LNCAP (cell line): ENCODE measurements at regions not wholly inside any gene's neighbourhood (a gene's known extent, or its start where the extent isn't known, plus 50 kb on each side); places are given as distances from the start of the nearest gene placed in this dataset.
A peak's percentile ranks its signal among the peaks of the same experiment; 100 is the strongest.

ENCODE experiments used
- TF ChIP-seq, protein P1 (sequence below): fragments of 450-650 bp; IDR thresholded peaks from 2 replicates; pipeline ENCODE4 v1.5.1; 2017; ENCODE audit warnings: mild to moderate bottlenecking

DNA sequence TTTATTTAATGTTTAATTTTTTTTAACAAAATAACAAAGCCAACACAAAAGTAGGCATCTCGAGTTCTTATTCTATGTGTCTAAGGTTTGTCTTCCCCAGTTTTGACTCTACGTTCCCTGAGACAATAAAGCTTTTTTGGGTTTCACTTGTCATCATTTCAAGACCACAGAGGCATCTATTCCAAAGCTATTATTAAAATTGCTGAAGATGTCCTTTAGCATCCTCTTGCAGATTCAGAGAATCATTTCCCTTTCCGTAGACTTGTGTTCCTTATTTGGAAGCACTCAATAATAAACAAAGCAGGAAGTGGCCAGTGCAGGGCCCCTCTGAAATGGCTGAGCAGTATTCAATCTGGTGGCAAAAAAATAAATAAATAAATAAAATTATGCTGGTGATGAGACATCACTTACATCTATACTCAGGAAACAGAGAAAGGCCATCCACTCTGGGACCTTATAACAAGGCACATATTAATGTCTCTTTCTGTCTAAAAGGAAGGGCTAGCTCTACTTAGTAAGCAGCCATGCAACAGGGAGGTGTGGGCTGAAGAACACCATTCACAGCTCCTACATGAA is 362.3 kb downstream of the WDR72 start:
- TF ChIP-seq, protein P1, sequence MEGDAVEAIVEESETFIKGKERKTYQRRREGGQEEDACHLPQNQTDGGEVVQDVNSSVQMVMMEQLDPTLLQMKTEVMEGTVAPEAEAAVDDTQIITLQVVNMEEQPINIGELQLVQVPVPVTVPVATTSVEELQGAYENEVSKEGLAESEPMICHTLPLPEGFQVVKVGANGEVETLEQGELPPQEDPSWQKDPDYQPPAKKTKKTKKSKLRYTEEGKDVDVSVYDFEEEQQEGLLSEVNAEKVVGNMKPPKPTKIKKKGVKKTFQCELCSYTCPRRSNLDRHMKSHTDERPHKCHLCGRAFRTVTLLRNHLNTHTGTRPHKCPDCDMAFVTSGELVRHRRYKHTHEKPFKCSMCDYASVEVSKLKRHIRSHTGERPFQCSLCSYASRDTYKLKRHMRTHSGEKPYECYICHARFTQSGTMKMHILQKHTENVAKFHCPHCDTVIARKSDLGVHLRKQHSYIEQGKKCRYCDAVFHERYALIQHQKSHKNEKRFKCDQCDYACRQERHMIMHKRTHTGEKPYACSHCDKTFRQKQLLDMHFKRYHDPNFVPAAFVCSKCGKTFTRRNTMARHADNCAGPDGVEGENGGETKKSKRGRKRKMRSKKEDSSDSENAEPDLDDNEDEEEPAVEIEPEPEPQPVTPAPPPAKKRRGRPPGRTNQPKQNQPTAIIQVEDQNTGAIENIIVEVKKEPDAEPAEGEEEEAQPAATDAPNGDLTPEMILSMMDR, result no peak

DNA sequence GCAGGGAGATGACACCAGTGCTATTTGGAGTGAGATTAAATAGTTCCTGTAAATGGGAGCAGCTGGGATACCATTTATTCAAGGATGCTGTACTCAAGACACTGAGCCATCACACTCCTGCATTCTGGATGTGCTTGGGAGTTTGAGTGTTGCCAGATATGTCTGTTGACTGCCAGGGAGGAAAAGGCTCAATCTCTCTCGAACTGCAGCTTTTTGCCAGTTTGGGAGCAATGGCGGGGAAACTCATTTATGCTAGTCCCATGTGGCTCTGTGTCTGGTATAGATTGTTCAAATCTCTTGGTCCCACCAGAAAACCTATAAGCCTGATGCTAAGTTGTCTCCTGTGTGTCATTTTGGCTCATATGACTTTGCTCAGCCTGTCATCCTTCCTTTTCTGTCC is 363.6 kb downstream of the WDR72 start:
- TF ChIP-seq, protein P1, result no peak

DNA sequence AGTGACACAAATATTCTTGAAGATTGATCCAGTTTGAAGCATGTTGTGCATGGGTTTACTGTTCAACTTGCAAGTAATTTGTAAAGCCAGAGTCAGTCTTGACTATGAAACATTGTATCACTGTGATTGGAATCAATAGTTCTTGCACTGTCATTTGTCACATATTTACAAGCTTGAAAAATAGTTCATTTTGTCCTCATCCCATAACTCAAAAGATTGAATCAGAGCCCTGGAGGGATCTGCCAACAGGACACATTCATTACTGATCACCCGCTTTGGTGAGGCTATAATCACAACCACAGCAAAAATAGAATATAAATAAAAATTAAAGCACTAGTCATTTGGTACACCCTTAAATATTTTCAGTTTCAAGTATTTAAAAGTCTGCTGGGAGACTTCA is 368.9 kb downstream of the WDR72 start:
- TF ChIP-seq, protein P1, result no peak

DNA sequence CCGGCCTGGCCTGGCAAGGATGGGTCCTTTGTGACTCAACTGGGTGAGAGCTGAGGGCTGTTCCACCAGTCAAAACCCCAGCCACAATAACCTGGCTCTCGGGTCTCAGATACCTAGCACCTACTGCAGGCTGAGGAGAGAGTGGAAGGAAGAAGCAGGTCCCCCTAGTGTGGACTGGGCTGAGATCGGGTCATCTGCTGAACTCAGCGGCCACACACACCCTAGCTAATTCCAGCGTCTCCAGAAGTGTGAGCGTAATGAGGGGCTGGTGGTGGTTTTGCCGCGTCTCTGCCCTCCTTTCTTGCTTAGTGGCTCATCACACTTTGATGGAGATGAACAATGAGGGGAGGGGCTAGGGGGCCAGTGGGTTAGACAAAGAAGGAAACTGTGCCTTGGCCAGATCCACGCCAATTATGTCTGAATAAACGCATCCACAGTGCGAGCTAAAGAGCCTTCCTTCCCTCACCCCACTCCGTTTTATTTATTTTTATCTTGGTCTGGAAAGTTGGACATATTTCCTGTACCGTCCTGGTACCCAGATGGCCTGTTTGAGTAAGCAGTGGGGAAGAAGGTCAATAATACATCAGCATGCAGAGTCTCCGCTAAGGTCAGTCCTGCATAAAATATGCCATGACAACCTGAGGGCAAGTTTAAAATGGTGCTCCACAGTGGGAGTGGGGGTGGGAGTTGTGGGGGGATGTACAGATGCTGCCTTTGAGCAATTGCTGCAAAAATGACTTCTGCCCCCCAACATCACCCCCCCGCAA is 370.0 kb downstream of the WDR72 start:
- TF ChIP-seq, protein P1, result no peak

DNA sequence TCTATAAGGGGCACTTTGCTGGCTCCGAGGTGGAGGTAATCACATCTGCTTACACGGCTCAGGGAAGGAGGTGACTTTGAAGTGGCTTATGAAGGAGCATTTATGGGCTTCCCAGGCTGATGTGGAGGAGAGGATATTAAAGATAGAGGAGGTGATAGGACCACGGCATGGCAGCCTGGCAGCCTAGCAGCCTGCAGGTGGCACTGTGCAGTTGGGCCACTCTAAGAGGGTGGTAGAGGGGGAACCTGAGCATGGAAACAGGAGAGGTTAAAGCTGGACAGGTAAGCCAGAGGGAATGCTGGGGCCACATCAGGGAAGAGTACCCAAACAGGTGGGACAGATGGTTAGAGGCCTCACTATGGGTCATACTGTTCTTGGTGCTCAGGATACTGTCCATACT is 375.0 kb downstream of the WDR72 start:
- TF ChIP-seq, protein P1, result peak; percentile 64

DNA sequence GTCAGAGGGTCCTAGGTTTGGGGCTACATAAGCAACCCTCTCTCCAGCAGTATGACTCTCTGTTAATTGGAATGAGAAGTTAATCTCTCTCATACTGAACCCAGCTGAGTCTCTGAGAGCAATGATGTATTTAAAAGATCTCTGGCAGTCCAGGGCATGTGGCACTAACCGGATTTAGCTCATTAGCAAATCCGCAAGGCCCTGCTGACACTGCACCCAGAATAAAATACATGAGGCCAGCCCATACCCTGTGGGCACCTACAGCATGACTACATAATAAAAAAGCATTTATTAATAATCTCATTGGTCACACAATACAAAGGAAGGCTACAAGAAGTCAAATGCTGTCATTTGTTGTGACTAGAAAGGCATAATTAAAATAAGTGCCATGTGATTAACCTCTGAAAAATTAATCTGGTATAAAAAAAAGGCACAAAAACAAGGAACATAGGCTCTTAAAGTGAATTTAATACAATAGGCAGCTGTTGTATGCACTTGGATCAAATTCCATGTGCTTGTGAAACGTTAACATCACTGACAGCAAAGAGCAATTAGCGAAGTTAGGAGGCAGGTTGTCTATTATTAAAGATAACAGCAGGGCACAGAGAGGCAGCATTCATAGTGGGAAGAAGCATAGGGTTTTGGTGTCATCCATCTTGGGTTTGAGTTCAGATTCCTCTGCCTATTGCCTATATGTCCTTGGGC is 381.2 kb downstream of the WDR72 start:
- TF ChIP-seq, protein P1, result no peak

DNA sequence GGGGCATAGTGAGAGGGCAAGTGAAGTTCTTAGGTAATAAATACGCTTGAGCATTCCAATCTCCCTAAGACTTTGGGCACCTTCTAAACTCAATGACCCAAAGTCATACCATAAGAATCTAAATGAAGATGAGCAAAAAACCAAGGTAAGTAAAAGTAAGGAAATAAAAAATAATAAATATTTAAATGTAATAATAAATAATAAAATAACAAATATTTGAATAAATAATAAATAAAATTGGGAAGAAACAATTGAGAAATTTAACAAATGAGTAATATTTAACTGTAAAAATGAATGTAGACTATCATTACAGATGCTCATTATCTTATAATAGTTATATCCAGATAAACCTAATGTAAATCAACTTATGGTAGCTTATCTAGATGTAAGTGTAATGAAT is 391.7 kb downstream of the WDR72 start:
- TF ChIP-seq, protein P1, result no peak
